ENCODE measurements at regions not wholly inside any gene's neighbourhood (a gene's known extent, or its start where the extent isn't known, plus 50 kb on each side); places are given as distances from the start of the nearest gene placed in this dataset.

DNA sequence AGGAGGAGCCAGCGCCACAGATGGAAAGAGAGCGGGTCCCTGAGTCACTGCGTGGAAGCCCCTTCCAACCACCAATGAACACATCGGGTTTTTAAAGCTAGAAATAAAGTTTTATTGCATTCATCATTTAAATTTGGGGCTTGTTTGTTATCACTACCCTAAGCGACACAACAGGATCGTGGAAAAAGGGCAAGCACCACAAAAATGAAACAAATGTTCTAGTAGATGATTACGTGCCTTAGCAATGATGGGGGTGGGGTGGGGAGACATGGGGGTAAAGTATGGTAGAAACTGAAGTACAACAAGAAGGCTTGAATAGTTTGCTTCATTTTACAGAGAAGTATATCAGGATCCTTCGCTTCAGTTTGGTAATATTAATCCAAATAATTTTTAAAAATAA lies 221.6 kb upstream of the ATP10A start:
- TF ChIP-seq, protein P1, sequence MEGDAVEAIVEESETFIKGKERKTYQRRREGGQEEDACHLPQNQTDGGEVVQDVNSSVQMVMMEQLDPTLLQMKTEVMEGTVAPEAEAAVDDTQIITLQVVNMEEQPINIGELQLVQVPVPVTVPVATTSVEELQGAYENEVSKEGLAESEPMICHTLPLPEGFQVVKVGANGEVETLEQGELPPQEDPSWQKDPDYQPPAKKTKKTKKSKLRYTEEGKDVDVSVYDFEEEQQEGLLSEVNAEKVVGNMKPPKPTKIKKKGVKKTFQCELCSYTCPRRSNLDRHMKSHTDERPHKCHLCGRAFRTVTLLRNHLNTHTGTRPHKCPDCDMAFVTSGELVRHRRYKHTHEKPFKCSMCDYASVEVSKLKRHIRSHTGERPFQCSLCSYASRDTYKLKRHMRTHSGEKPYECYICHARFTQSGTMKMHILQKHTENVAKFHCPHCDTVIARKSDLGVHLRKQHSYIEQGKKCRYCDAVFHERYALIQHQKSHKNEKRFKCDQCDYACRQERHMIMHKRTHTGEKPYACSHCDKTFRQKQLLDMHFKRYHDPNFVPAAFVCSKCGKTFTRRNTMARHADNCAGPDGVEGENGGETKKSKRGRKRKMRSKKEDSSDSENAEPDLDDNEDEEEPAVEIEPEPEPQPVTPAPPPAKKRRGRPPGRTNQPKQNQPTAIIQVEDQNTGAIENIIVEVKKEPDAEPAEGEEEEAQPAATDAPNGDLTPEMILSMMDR (IDR thresholded peaks at IDR 0.05; ENCODE audit: poor library complexity, severe bottlenecking) = no peak
- TF ChIP-seq POLR2AphosphoS5 (IDR thresholded peaks at IDR 0.05) (no peak), RAD21 (conservative IDR thresholded peaks at IDR 0.05) (no peak), MXI1 (conservative IDR thresholded peaks at IDR 0.05; ENCODE audit: poor library complexity, severe bottlenecking) (no peak)
- no peaks in the 10 kb centered on the region for H3K27me3 ChIP-seq (ENCODE audit: insufficient read depth, low read depth, low read length)
- no peaks in the 10 kb centered on the region for H3K79me2 ChIP-seq (replicated peaks; ENCODE audit: insufficient read depth, low read length)
- no peak overlapping the region for H3K4me2 ChIP-seq (ENCODE audit: low read length)
- H3K9me3 ChIP-seq (ENCODE audit: low read length) = no peaks in the 10 kb centered on the region
- H3F3A ChIP-seq (ENCODE audit: insufficient read depth, low read length, poor library complexity, severe bottlenecking) = no peaks in the 10 kb centered on the region
- H3K27ac ChIP-seq (ENCODE audit: low read length) = no peak overlapping the region
- no peak overlapping the region for H3K9ac ChIP-seq (ENCODE audit: low read length)
- no peak overlapping the region for H2AFZ ChIP-seq (ENCODE audit: low read depth, low read length)
- H3K9me2 ChIP-seq (ENCODE audit: insufficient read depth, low read length) = no peaks in the 10 kb centered on the region
- H3K4me3 ChIP-seq (ENCODE audit: low read length) = no peak overlapping the region
- no peaks in the 10 kb centered on the region for H4K20me1 ChIP-seq (ENCODE audit: insufficient read depth)
- H3K36me3 ChIP-seq (ENCODE audit: insufficient read depth, low read length) = no peaks in the 10 kb centered on the region

DNA sequence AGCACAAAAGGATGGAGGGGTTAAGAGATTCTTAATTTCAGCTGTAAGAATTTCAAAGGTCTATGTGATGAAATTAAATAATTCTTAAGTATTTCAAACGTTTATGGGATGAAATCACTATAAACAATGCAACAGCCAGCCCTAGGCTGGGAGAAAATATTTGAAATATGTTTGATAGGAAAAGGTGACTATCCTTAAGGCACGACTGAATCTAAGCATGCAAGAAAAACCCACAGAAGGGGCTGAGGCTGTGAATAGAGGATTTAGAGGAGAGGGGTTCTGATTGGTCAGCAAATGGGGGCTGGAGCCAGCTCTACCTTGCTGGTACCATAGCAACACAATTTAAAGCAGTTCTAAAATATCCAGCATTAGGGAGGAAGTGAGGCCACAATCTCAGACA lies 220.8 kb upstream of the ATP10A start:
- H3F3A ChIP-seq (ENCODE audit: insufficient read depth, low read length, poor library complexity, severe bottlenecking) = no peaks in the 10 kb centered on the region
- H3K9ac ChIP-seq (ENCODE audit: low read length) = peak overlapping the region; percentile 80
- H2AFZ ChIP-seq (ENCODE audit: low read depth, low read length) = no peak overlapping the region
- H3K36me3 ChIP-seq (ENCODE audit: insufficient read depth, low read length) = no peaks in the 10 kb centered on the region
- no peak overlapping the region for H3K4me2 ChIP-seq (ENCODE audit: low read length)
- H3K27me3 ChIP-seq (ENCODE audit: insufficient read depth, low read depth, low read length) = no peaks in the 10 kb centered on the region
- no peaks in the 10 kb centered on the region for H3K79me2 ChIP-seq (replicated peaks; ENCODE audit: insufficient read depth, low read length)
- no peaks in the 10 kb centered on the region for H3K9me3 ChIP-seq (ENCODE audit: low read length)
- H3K27ac ChIP-seq (ENCODE audit: low read length) = peak overlapping the region; percentile 93
- TF ChIP-seq POLR2AphosphoS5 (IDR thresholded peaks at IDR 0.05) (no peak), EZH2 (IDR thresholded peaks at IDR 0.05; ENCODE audit: borderline replicate concordance, insufficient read depth, low read length, poor library complexity, severe bottlenecking) (no peak), MXI1 (conservative IDR thresholded peaks at IDR 0.05; ENCODE audit: poor library complexity, severe bottlenecking) (no peak), SMC3 (conservative IDR thresholded peaks at IDR 0.05; ENCODE audit: poor library complexity) (no peak), TAF1 (IDR thresholded peaks at IDR 0.05; ENCODE audit: low read depth) (no peak), RAD21 (conservative IDR thresholded peaks at IDR 0.05) (no peak)
- TF ChIP-seq, protein P1 (IDR thresholded peaks at IDR 0.05; ENCODE audit: poor library complexity, severe bottlenecking) = no peak
- TF ChIP-seq, protein P2, sequence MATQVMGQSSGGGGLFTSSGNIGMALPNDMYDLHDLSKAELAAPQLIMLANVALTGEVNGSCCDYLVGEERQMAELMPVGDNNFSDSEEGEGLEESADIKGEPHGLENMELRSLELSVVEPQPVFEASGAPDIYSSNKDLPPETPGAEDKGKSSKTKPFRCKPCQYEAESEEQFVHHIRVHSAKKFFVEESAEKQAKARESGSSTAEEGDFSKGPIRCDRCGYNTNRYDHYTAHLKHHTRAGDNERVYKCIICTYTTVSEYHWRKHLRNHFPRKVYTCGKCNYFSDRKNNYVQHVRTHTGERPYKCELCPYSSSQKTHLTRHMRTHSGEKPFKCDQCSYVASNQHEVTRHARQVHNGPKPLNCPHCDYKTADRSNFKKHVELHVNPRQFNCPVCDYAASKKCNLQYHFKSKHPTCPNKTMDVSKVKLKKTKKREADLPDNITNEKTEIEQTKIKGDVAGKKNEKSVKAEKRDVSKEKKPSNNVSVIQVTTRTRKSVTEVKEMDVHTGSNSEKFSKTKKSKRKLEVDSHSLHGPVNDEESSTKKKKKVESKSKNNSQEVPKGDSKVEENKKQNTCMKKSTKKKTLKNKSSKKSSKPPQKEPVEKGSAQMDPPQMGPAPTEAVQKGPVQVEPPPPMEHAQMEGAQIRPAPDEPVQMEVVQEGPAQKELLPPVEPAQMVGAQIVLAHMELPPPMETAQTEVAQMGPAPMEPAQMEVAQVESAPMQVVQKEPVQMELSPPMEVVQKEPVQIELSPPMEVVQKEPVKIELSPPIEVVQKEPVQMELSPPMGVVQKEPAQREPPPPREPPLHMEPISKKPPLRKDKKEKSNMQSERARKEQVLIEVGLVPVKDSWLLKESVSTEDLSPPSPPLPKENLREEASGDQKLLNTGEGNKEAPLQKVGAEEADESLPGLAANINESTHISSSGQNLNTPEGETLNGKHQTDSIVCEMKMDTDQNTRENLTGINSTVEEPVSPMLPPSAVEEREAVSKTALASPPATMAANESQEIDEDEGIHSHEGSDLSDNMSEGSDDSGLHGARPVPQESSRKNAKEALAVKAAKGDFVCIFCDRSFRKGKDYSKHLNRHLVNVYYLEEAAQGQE (IDR thresholded peaks at IDR 0.05; ENCODE audit: borderline replicate concordance) = no peak
- no peaks in the 10 kb centered on the region for H4K20me1 ChIP-seq (ENCODE audit: insufficient read depth)
- no peaks in the 10 kb centered on the region for H3K9me2 ChIP-seq (ENCODE audit: insufficient read depth, low read length)
- no peak overlapping the region for H3K4me3 ChIP-seq (ENCODE audit: low read length)

Data from neural cell (in vitro differentiated cells).